Omental fat pad (tissue), 3 donors: ENCODE measurements at regions not wholly inside any gene's neighbourhood (a gene's known extent, or its start where the extent isn't known, plus 50 kb on each side); places are given as distances from the start of the nearest gene placed in this dataset.
A peak's percentile ranks its signal among the peaks of the same experiment; 100 is the strongest.

Source experiments
- ATAC-seq: fragments of 150-250 bp; one replicate; pipeline ENCODE4 v1.9.1; 2016; ENCODE audit warnings: mild to moderate bottlenecking, moderate library complexity; ENCODE audit not compliant: low FRiP score
- DNase-seq: peaks from one replicate; pipeline ENCODE4 v3.0.0-alpha.2; 2019; ENCODE audit warnings: low spot score
- TF ChIP-seq, protein P1 (sequence below), 3 donors: fragments of 450-650 bp; IDR thresholded peaks; one replicate each; pipeline ENCODE4 v1.5.1; 2016 to 2017; ENCODE audit warnings: antibody characterized with exemption in 3 of 3, mild to moderate bottlenecking in 3 of 3, moderate library complexity in 2 of 3

DNA sequence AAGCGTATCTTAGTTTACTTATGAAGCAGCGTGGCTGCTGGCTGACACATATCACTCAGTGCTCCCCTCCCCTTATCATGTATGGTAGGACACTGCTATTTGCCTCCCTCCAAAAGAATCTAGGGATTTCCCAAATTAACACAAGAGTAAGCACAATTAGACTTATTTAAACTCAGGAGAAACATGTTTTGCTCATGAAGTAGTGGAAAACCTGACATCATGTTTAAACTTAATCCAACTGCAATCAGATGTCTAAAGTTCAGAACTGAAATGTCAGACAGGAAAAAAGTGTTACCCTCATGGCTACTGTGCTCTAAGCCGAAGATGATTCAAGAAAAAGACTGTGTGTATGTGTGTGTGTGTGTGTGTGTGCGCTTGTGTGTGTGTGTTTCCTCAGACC lies 324.1 kb upstream of the TNC start:
- TF ChIP-seq, protein P1, sequence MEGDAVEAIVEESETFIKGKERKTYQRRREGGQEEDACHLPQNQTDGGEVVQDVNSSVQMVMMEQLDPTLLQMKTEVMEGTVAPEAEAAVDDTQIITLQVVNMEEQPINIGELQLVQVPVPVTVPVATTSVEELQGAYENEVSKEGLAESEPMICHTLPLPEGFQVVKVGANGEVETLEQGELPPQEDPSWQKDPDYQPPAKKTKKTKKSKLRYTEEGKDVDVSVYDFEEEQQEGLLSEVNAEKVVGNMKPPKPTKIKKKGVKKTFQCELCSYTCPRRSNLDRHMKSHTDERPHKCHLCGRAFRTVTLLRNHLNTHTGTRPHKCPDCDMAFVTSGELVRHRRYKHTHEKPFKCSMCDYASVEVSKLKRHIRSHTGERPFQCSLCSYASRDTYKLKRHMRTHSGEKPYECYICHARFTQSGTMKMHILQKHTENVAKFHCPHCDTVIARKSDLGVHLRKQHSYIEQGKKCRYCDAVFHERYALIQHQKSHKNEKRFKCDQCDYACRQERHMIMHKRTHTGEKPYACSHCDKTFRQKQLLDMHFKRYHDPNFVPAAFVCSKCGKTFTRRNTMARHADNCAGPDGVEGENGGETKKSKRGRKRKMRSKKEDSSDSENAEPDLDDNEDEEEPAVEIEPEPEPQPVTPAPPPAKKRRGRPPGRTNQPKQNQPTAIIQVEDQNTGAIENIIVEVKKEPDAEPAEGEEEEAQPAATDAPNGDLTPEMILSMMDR (IDR thresholded peaks at IDR 0.05) = no peak
- no peak for DNase-seq
- peak; percentile 37 for ATAC-seq

DNA sequence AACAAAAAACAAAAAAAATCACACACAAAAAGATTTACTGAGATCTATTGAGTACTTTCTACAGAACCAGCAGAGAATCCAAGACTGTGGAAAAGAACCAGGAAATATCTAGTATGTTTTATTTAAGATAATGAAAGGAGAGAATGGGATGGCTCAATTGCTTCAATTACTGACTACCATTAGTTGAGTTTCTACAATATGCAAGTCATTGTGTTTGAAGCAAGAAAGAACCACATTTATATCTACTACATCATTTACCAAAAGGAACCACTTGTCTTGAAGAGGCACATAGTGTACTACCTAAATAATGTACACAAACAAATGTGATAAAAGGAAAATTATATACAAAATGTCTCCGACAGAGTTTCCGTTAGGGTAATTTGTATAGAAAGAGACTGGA lies 325.9 kb upstream of the TNC start:
- ATAC-seq = no peak
- TF ChIP-seq, protein P1 (IDR thresholded peaks at IDR 0.05) = no peak
- no peak for DNase-seq

DNA sequence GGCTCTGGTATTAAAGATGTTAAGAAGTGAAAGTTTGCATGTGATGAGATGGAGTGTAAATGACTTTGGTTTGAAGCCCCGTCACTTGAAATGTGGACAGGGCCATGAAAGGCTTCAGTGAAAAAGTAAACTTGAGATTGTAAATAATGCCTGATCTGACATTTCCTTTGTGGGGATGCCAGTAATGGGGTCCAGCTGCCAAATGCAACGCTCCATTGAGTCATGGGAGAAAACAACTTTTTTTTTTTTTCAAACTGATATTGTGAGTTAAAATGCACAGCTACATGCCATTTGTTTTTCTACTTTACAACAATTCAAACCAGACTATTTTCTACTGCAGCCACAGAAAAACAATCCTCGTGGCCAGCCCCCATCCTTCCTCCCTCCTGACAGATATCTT lies 327.0 kb upstream of the TNC start:
- TF ChIP-seq, protein P1 (IDR thresholded peaks at IDR 0.05) = no peak
- ATAC-seq (no peak), DNase-seq (no peak)

DNA sequence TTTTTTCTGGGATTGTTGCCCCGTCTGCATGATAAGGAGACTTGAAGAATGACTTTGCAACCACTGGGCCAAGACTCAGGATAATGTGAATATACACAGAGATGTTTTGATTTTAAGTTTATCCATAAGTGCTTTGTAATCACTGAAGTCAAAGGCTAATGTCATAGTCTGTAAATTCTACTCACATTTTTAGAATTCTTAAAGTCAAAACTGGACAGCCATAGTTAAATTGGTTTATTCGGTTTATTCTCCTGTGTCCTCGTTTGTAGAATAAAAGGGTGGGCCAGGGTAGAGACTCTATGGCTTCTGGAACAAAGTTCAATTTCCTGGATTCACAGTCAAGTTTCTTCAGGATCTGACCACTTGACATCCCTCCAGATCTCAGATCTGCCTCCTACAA lies 327.7 kb upstream of the TNC start:
- DNase-seq = no peak
- TF ChIP-seq, protein P1 (IDR thresholded peaks at IDR 0.05) = no peak
- no peak for ATAC-seq

DNA sequence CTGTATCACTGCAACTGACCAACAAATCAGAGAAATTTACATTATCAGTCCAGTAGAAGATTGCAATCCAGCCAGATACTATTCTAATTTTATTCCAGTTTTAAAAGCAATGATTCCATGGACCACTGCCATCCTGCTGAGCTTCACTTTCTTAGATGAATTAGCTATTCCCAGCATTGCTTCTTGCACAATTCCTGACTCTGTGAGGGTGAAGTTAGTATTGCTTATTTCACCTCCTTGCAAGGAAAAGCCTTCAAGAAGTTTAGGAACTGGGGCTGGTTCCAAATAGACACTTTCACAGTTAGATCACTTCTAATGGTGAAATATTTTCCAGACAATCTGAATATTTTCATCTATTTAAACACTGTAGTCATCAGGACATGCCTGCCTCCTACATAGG lies 338.6 kb upstream of the TNC start:
- DNase-seq (no peak), ATAC-seq (peak; percentile 91)
- TF ChIP-seq, protein P1 (IDR thresholded peaks at IDR 0.05) = no peak

DNA sequence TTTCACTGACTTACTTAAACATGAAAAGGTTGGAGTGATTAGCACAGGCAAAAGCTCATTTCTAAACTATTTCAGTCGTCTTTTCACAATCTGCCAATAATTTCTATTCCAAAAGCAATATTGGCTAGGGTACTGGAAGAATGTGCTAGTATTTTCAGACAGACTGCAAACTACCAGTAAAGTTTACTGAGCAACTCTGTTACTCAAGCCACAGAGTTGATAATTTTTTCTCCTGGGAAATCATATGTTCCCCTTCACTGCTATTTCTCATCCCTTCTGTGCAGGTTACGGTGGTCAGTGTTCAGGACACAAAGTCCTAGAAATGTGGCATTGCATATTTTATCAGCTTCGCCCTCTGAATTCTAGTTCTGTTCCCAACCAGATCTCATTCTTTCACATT lies 343.3 kb upstream of the TNC start:
- no peak for ATAC-seq

DNA sequence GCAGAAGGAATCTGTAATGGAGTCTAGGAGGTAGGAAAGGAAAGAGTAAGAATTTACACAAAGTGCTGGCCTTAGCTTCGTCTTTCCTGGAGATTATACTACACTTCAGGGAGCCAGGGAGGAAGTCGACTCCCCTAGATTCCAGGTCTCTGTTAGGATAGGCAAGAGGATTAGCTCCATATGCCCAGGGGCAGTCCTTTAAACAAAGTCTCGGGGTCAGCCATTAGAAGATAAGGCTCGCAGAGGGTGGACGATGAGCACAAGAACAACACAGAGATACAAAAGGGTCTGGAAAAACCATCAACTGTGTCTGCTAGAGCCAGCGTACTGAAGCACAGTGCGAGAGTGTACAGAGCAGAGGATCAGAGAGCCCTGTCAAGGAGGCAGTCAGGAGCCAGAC lies 344.7 kb upstream of the TNC start:
- ATAC-seq (no peak), DNase-seq (no peak)
- TF ChIP-seq, protein P1 (IDR thresholded peaks at IDR 0.05) = no peak

More for the DNA sequence above, 343.3 kb upstream of the TNC start:
- TF ChIP-seq, protein P1 (IDR thresholded peaks at IDR 0.05) = no peak
- DNase-seq = no peak
